DOHH2 (cell line): ENCODE measurements at regions not wholly inside any gene's neighbourhood (a gene's known extent, or its start where the extent isn't known, plus 50 kb on each side); places are given as distances from the start of the nearest gene placed in this dataset.

Experiments
- CTCF ChIP-seq: fragments of 200-600 bp; sonication (generic); IDR thresholded peaks from one replicate; pipeline ENCODE4 v1.5.1; 2014; ENCODE audit warnings: antibody characterized with exemption, mild to moderate bottlenecking, low read depth, low read length; ENCODE audit not compliant: poor library complexity, severe bottlenecking
- EZH2phosphoT487 ChIP-seq: fragments of 200-600 bp; sonication (generic); IDR thresholded peaks from 2 replicates; pipeline ENCODE4 v1.6.1; 2017; ENCODE audit warnings: borderline replicate concordance, mild to moderate bottlenecking, antibody characterized with exemption, low read length, moderate library complexity, mixed read lengths

- TF ChIP-seq CTCF (no peak), EZH2phosphoT487 (no peak)
Measured at GRCh38 chr13:76552041-76552772, 334.0 kb downstream of the KCTD12 start.
